Ammon's horn (tissue), 1 donor: ENCODE measurements at regions not wholly inside any gene's neighbourhood (a gene's known extent, or its start where the extent isn't known, plus 50 kb on each side); places are given as distances from the start of the nearest gene placed in this dataset.
"Not testable (repeated sequence)": the region's sequence is repeated elsewhere in the genome, so short reads cannot be mapped to it uniquely, and the experiment has no call there.

Experiments used
- DNase-seq: peaks from one replicate; pipeline ENCODE4 v3.0.0-alpha.2; 2016; ENCODE audit warnings: low spot score

GRCh38 chr15:99485153-99485961 is 80.4 kb upstream of the MEF2A start:
- DNase-seq = no peak

DNA sequence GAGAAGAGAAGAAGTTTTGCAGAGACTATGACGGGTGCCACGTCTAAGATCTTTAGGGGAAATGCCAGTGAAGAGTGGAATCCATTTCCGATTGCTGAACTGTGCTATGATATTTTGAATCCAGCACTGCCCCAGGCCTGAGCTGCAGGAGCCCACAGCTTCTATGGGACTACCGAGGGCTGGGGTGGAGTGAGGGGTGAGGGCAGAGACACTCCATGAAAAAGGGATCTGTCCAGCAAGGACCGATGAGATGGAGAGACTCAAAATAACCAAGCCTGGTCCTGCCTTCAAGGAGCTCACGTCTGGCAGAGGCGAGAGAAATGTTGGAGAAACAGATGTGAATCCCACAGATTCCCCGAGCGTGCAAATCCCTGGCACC is 79.8 kb upstream of the MEF2A start:
- DNase-seq = no peak

GRCh38 chr15:99486371-99487336 is 79.1 kb upstream of the MEF2A start:
- DNase-seq = peak; percentile 71

GRCh38 chr15:99487337-99487730 is 78.5 kb upstream of the MEF2A start:
- DNase-seq = no peak

- DNase-seq = no peak
Observed at GRCh38 chr15:99492275-99492674, 73.5 kb upstream of the MEF2A start.

- no peak for DNase-seq
Observed at GRCh38 chr15:99492716-99493115, 73.1 kb upstream of the MEF2A start.

GRCh38 chr15:99493461-99493860 is 72.3 kb upstream of the MEF2A start:
- no peak for DNase-seq

- not testable (repeated sequence) for DNase-seq
Observed at GRCh38 chr15:99494536-99495233, 71.1 kb upstream of the MEF2A start.

DNA sequence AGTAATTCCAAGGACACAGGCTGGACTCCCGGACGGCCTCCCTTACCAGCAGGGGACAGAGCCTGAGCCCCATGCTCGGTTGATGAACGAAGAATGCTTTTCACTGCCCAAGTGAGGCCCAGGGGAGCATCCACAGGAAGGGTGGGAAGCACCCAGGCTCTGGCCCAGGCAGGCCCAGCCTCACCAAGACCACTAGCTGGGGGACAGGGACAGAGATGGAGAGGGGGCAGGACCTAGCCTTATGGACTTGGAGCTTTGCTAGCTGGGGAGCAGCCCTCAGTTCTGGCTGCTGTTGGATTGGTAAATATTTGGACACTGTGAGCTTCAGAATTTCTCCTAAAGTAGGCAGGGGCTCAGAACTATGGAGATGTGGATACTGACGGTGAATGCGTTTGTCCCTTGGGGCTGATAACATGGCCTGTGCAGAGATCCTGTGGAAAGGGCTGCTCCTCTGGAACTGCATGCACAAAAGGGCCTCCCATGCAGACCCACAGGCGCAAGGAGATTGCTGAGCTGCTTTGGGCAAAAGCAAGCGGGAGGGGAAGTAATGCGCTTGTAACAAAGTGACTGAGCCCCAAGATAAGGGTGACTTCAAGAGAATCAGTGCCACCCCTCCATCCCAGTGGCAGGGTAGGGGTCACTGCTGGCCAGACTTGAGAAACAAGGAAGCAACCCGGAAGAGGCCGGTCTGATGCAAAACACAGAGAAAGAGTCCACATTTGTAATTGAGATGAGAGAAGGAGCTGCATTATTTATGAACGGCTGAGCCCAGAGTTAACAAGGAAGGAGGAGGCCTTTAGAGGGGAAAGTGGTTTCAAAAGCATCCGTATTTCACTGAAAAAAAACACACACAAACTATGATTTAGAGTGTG is 70.1 kb upstream of the MEF2A start:
- DNase-seq = no peak

DNA sequence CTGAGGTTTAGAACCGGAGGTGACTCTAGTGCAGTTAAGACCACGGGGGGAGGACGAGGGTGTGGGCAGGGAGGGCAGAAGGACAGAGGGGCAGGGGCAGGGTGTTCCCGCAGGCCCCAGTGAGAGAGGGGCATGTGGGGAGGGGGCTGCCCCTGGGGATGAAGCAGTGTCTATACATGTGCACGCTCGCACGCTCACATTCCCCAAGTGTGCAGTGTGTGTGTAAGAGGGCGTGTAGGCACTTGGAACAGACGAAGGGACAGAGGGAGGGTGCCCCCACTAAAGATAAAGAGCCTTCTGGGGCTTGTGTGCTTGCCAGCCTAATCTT is 69.5 kb upstream of the MEF2A start:
- no peak for DNase-seq

DNA sequence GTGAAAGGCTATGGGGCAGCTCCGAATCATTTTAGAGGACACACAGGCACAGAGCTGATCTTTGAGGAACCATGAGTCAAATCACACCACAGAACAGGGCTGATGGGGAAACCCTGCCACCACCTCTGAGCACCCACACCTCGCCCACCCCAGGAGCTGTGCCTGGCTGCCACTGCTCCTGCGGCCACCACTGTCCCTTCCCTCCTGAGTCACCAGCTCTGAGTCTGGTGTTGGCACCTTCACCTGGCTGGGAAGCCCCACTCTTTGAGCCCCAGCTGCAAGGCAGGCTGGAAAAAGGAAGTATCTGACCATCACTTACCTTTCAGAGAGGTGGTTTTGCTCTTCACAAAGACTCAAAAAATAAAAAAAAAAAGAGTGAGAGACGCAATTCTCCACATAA is 63.6 kb upstream of the MEF2A start:
- no peak for DNase-seq

GRCh38 chr15:99502661-99503060 is 63.1 kb upstream of the MEF2A start:
- DNase-seq = no peak

GRCh38 chr15:99503411-99503810 is 62.4 kb upstream of the MEF2A start:
- DNase-seq = no peak

DNA sequence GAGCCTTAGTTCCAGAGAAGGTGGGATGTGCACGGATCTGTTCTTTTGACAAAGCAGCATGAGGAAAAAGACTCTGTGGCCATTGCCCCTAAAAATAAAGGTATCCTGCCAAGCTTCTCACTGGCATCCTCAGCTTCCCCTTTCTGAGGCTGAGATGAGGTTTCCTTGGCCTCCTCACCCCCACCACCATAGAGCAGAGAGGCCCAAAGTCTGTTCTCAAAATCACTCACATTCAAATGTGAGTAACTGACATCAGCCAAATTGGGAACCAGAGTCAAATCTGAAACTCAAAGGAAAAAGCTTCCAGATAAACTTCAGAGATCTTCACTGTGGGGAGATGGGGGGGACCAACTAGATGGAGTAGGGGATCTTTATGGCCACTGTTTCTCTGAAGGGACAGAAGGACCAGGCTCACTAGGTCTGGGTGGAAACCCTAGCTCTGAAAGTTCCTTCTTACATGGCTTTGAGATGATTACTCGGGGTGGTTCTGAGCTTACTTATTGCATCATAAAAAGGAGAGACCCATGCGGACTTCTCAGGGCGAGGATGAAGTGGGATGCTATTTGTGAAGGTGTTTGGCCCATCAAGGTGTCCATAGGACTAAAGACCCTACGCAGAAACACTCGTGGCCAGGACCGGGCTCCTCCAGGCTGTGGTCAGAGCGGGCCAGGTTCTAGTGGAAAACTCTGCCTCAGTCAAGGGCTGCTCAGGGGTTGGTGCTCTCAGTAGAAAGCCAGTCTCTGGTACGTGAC is 61.5 kb upstream of the MEF2A start:
- DNase-seq = peak; percentile 58

DNA sequence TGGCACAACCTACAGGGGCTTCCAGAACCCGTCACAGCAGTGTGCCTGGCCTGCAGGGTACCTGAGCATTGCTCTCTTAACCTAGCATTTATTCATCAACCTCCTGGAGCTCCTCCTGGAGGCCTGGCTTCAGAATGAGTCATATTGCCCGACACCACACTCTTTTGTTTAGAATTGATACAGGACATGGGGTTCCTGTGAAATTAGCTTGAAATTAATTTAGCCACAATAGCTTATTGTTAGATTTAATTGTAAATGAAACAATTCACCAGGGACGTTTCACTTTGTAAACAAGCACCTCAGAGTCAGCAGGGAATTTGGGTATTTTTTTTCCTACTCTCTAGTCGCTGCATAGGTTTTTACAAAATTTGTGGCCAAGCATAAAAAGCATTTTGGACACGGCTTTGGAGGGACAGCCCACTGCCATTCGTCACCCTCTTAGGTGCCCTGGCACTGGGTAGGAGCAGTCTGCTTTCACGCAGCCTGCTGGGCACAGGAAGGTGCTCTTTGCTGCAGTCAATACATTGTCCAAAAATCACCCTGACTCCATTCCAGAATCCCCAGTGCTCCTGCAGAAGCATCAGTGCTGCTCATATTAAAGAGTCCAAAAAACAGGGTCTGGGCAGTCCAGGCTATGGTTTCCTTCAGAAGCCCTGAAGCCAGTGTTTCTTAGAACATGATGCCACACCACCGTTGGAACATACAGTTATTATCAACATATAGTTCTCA is 60.8 kb upstream of the MEF2A start:
- DNase-seq = no peak

DNA sequence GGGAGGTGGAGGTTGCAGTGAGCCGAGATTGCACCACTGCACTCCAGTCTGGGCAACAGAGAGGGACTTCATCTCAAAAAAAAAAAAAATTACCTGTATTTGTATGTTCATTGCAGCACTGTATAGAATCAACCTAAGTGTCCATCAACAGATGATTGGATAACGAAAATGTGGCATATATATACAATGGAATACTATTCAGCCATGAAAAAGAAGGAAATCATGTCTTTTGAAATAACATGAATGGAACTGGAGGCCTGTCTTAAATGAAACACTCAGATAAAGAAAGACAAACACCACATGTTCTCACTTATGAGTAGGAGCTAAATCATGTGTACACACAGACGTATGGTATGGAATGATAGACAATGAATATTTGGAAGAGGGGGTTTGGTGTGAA is 59.4 kb upstream of the MEF2A start:
- no peak for DNase-seq

- DNase-seq = no peak
Observed at GRCh38 chr15:99507016-99507503, 58.7 kb upstream of the MEF2A start.

DNA sequence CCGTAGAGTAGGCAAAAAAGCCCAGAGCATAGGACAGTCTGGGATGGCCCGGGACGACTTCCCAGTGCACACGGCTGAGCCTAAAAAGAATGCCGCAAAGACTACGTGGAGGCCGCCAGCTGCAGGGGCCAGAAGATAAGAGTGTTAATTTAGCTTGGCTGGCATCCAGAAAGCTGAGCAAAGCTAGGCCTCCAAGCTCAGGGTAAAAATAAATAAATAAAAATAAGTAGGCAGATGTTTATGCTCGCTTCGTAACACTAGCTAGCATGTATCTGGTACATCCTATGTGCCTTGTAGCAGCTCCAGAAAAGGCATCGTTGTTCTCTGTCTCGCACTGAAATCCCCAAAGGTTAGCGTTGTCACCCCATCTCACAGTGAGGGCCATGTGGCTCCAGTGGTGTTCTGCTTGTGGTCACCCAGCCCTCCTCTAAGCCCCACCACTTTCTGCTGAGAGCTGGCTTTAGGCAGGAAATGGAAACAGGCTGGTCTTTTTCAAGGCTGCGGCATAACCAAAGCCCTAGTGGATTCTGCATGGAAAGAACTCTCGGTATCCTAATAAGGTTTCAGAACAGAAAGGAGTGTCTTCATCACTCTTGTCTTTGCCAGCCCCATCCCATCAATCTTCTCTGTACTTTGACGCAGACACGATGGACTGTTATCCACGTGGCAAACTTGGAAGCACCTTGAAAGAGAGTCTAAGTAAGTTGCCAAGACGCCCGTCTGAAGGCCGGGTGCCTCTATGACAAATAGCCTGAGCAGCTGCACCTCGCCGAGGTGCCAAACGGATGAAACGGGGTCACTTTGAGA is 58.1 kb upstream of the MEF2A start:
- peak; percentile 68 for DNase-seq

DNA sequence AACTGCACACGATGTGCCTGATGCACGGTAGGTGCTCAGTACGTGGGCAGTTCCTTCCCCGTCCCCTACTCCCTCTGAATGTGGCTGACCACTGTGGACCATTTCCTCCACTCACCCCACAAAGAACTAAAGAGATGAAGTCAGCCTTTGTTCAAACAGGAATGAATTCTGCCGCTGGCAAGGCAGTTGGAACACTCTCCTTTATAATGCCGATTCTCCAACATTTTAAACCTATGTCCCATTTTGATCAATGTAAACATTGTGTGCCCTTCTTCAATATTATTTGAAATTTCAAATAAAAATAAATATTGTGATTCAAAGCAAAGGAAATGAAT is 57.5 kb upstream of the MEF2A start:
- DNase-seq = no peak
